ENCODE measurements at regions not wholly inside any gene's neighbourhood (a gene's known extent, or its start where the extent isn't known, plus 50 kb on each side); places are given as distances from the start of the nearest gene placed in this dataset.

DNA sequence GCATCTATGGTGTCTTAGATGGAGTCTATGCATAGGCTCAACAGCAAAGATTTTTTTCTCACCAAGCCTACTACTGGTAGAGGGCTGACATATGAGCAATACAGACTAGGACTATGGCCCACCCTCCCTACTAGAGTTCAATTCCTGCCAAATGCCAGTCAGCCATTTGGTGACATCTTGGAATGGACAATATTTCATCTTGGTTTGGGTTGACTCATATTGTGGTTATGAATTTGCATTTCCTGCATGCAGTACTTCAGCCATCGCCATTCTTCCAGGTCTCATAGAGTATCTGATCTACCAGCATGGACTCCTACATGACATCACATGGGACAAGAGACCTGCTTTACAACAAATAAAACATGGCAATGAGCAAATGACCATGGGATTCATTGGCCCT lies 778.1 kb upstream of the SOX9 start:
- TF ChIP-seq CEBPB (IDR thresholded peaks at IDR 0.05) (no peak), EP300 (IDR thresholded peaks at IDR 0.05; ENCODE audit: borderline replicate concordance) (no peak), NFIC (IDR thresholded peaks at IDR 0.05) (no peak), TCF12 (IDR thresholded peaks at IDR 0.05; ENCODE audit: low read depth) (no peak), CREB1 (IDR thresholded peaks at IDR 0.05; ENCODE audit: low read depth) (no peak), ZBTB7A (IDR thresholded peaks at IDR 0.05; ENCODE audit: low read depth) (no peak), FOXM1 (IDR thresholded peaks at IDR 0.05; ENCODE audit: borderline replicate concordance, low read depth) (no peak), REST (IDR thresholded peaks at IDR 0.05; ENCODE audit: low read depth) (no peak), EGR1 (IDR thresholded peaks at IDR 0.05) (no peak)
- TF ChIP-seq, protein P1, sequence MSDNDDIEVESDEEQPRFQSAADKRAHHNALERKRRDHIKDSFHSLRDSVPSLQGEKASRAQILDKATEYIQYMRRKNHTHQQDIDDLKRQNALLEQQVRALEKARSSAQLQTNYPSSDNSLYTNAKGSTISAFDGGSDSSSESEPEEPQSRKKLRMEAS (IDR thresholded peaks at IDR 0.05) = no peak

GRCh38 chr17:71349908-71350600 lies 770.8 kb upstream of the SOX9 start:
- TF ChIP-seq RAD21 (IDR thresholded peaks at IDR 0.05; ENCODE audit: low read depth) (no peak), REST (IDR thresholded peaks at IDR 0.05; ENCODE audit: low read depth) (no peak), EP300 (IDR thresholded peaks at IDR 0.05; ENCODE audit: borderline replicate concordance) (no peak), ZBTB7A (IDR thresholded peaks at IDR 0.05; ENCODE audit: low read depth) (no peak), EGR1 (IDR thresholded peaks at IDR 0.05) (no peak), TEAD4 (IDR thresholded peaks at IDR 0.05) (no peak), CEBPB (IDR thresholded peaks at IDR 0.05) (no peak), USF1 (IDR thresholded peaks at IDR 0.05) (no peak), TAF1 (IDR thresholded peaks at IDR 0.05; ENCODE audit: low read depth) (no peak), YY1 (IDR thresholded peaks at IDR 0.05; ENCODE audit: low read depth) (no peak), NFIC (IDR thresholded peaks at IDR 0.05) (no peak), TCF12 (IDR thresholded peaks at IDR 0.05; ENCODE audit: low read depth) (no peak)
- TF ChIP-seq, protein P1 (IDR thresholded peaks at IDR 0.05) = no peak

- TF ChIP-seq TAF1 (IDR thresholded peaks at IDR 0.05; ENCODE audit: low read depth) (no peak), CREB1 (IDR thresholded peaks at IDR 0.05; ENCODE audit: low read depth) (no peak), RAD21 (IDR thresholded peaks at IDR 0.05; ENCODE audit: low read depth) (no peak), CEBPB (IDR thresholded peaks at IDR 0.05) (no peak), FOXM1 (IDR thresholded peaks at IDR 0.05; ENCODE audit: borderline replicate concordance, low read depth) (no peak), TEAD4 (IDR thresholded peaks at IDR 0.05) (no peak), TCF12 (IDR thresholded peaks at IDR 0.05; ENCODE audit: low read depth) (no peak), YY1 (IDR thresholded peaks at IDR 0.05; ENCODE audit: low read depth) (no peak), REST (IDR thresholded peaks at IDR 0.05; ENCODE audit: low read depth) (no peak)
- TF ChIP-seq, protein P1 (IDR thresholded peaks at IDR 0.05) = no peak
These were observed 760.5 kb upstream of the SOX9 start for GRCh38 chr17:71360301-71360700.

DNA sequence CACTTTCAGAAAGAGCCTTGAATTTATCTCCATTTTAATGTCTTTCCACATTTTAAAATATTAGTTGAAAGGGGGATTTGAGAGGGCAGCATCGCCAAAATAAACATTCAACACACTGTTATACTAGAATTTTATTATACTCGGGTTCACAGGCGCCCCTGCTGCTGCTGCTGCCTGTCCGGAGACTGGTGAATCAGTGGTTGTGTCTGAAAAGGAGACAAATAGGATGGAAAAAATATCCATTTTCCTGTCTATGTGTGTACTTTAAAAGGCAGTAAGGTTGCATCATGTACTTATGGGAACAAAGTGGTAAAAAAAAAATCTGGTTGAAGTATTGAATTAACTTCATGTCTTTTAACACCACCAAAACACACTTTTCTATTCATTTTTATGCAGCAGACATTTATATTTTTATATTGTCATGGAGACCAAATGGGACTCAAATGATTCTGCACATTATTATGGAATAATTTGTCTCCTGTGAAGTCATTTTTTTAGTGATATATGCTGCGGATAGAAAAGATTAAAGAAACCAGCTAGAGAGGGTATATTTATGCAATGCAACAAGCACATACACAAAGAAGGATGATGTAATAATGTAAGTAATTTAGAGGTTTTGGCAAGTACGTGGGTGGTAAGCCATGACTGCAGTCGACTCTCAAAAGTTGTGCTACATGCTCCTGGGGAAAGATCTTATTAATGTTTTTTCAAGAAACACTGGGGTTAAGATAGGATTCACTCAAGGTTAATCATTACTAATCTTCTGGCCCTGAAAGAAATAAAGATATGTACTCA lies 759.0 kb upstream of the SOX9 start:
- TF ChIP-seq EGR1 (IDR thresholded peaks at IDR 0.05) (no peak), ZBTB7A (IDR thresholded peaks at IDR 0.05; ENCODE audit: low read depth) (no peak), CEBPB (IDR thresholded peaks at IDR 0.05) (no peak), REST (IDR thresholded peaks at IDR 0.05; ENCODE audit: low read depth) (no peak), RAD21 (IDR thresholded peaks at IDR 0.05; ENCODE audit: low read depth) (no peak), USF1 (IDR thresholded peaks at IDR 0.05) (no peak), NFIC (IDR thresholded peaks at IDR 0.05) (no peak), YY1 (IDR thresholded peaks at IDR 0.05; ENCODE audit: low read depth) (no peak), TCF12 (IDR thresholded peaks at IDR 0.05; ENCODE audit: low read depth) (no peak), FOXM1 (IDR thresholded peaks at IDR 0.05; ENCODE audit: borderline replicate concordance, low read depth) (no peak), TAF1 (IDR thresholded peaks at IDR 0.05; ENCODE audit: low read depth) (no peak), TEAD4 (IDR thresholded peaks at IDR 0.05) (no peak), EP300 (IDR thresholded peaks at IDR 0.05; ENCODE audit: borderline replicate concordance) (no peak), CREB1 (IDR thresholded peaks at IDR 0.05; ENCODE audit: low read depth) (no peak)
